H9 (cell line): ENCODE measurements at regions not wholly inside any gene's neighbourhood (a gene's known extent, or its start where the extent isn't known, plus 50 kb on each side); places are given as distances from the start of the nearest gene placed in this dataset.
"Not testable (repeated sequence)": the region's sequence is repeated elsewhere in the genome, so short reads cannot be mapped to it uniquely, and the experiment has no call there.

Experiments used
- DNase-seq: peaks from one replicate; pipeline ENCODE4 v3.0.0-alpha.2; 2017
- H2AFZ ChIP-seq: one replicate; pipeline ENCODE4 v1.6.1; 2013; ENCODE audit warnings: mild to moderate bottlenecking, low read length, control low read depth, moderate library complexity
- H2AK5ac ChIP-seq: 2 replicates; pipeline ENCODE4 v1.6.1; 2013; ENCODE audit warnings: low read length, control low read depth, mixed read lengths; ENCODE audit not compliant: insufficient read length
- H2BK120ac ChIP-seq: one replicate; pipeline ENCODE4 v1.6.1; 2013; ENCODE audit warnings: low read depth, mild to moderate bottlenecking, low read length, control low read depth, inconsistent platforms; ENCODE audit not compliant: poor library complexity, severe bottlenecking
- H2BK12ac ChIP-seq: 2 replicates; pipeline ENCODE4 v1.6.1; 2013; ENCODE audit warnings: low read length, control low read depth, mixed read lengths, low read depth; ENCODE audit not compliant: insufficient read length
- H2BK15ac ChIP-seq: 2 replicates; pipeline ENCODE4 v1.6.1; 2013; ENCODE audit warnings: low read depth, low read length, control low read depth
- H2BK20ac ChIP-seq: one replicate; pipeline ENCODE4 v1.6.1; 2013; ENCODE audit warnings: low read depth, mild to moderate bottlenecking, low read length, control low read depth, inconsistent platforms; ENCODE audit not compliant: poor library complexity, severe bottlenecking
- H2BK5ac ChIP-seq: 2 replicates; pipeline ENCODE4 v1.6.1; 2013; ENCODE audit warnings: low read length, control low read depth, mixed read lengths; ENCODE audit not compliant: insufficient read length
- H3K14ac ChIP-seq: 2 replicates; pipeline ENCODE4 v1.6.1; 2013; ENCODE audit warnings: low read length, control low read depth; ENCODE audit not compliant: insufficient read depth
- H3K18ac ChIP-seq: 2 replicates; pipeline ENCODE4 v1.6.1; 2013; ENCODE audit warnings: low read depth, mild to moderate bottlenecking, mixed read lengths, low read length, control low read depth; ENCODE audit not compliant: insufficient read length
- H3K23ac ChIP-seq: 2 replicates; pipeline ENCODE4 v1.6.1; 2013; ENCODE audit warnings: low read length, control low read depth, mixed read lengths, low read depth; ENCODE audit not compliant: insufficient read length
- H3K23me2 ChIP-seq: 2 replicates; pipeline ENCODE4 v1.6.1; 2013; ENCODE audit warnings: low read depth, mild to moderate bottlenecking, mixed read lengths, low read length, control low read depth; ENCODE audit not compliant: insufficient read length, poor library complexity, severe bottlenecking
- H3K27ac ChIP-seq: 2 replicates; pipeline ENCODE4 v1.5.1; 2013; ENCODE audit warnings: low read length, control low read depth, mixed read lengths, low read depth; ENCODE audit not compliant: insufficient read length
- H3K27me3 ChIP-seq: 2 replicates; pipeline ENCODE4 v1.6.1; 2013; ENCODE audit warnings: low read length, control low read depth, inconsistent platforms; ENCODE audit not compliant: insufficient read depth
- H3K4ac ChIP-seq: 2 replicates; pipeline ENCODE4 v1.6.1; 2013; ENCODE audit warnings: low read depth, mild to moderate bottlenecking, control low read depth, inconsistent platforms, low read length, moderate library complexity
- H3K4me1 ChIP-seq: 2 replicates; pipeline ENCODE4 v1.6.1; 2013; ENCODE audit warnings: low read length, control low read depth, inconsistent platforms; ENCODE audit not compliant: insufficient read depth
- H3K4me2 ChIP-seq: 2 replicates; pipeline ENCODE4 v1.6.1; 2013; ENCODE audit warnings: low read length, control low read depth, mixed read lengths; ENCODE audit not compliant: insufficient read length, insufficient read depth
- H3K56ac ChIP-seq: 2 replicates; pipeline ENCODE4 v1.6.1; 2013; ENCODE audit warnings: low read depth, mild to moderate bottlenecking, mixed read lengths, low read length, control low read depth; ENCODE audit not compliant: insufficient read length
- H3K79me1 ChIP-seq: 2 replicates; pipeline ENCODE4 v1.6.1; 2013; ENCODE audit warnings: low read depth, mild to moderate bottlenecking, moderate library complexity, low read length, control low read depth, inconsistent platforms; ENCODE audit not compliant: insufficient read depth, poor library complexity, severe bottlenecking
- H3K79me2 ChIP-seq: 2 replicates; pipeline ENCODE4 v1.6.1; 2013; ENCODE audit warnings: low read length, control low read depth, inconsistent platforms; ENCODE audit not compliant: insufficient read depth
- H3K9ac ChIP-seq: 2 replicates; pipeline ENCODE4 v1.6.1; 2013; ENCODE audit warnings: low read length, control low read depth, mixed read lengths; ENCODE audit not compliant: insufficient read length; ENCODE audit errors: extremely low read depth
- H3K9me3 ChIP-seq: one replicate; pipeline ENCODE4 v1.6.1; 2013; ENCODE audit warnings: low read depth, low read length, inconsistent platforms; ENCODE audit not compliant: control insufficient read depth
- H3T11ph ChIP-seq: one replicate; pipeline ENCODE4 v1.6.1; 2013; ENCODE audit warnings: mild to moderate bottlenecking, low read length, control low read depth, inconsistent platforms
- H4K20me1 ChIP-seq: one replicate; pipeline ENCODE4 v1.6.1; 2013; ENCODE audit not compliant: control insufficient read depth, insufficient read length, insufficient read depth
- H4K5ac ChIP-seq: 2 replicates; pipeline ENCODE4 v1.6.1; 2013; ENCODE audit warnings: low read depth, mild to moderate bottlenecking, mixed read lengths, low read length, control low read depth; ENCODE audit not compliant: insufficient read length
- H4K8ac ChIP-seq: replicated peaks from 2 replicates; pipeline ENCODE4 v1.6.1; 2013; ENCODE audit warnings: low read length, control low read depth, mixed read lengths, low read depth; ENCODE audit not compliant: insufficient read length
- H4K91ac ChIP-seq: 2 replicates; pipeline ENCODE4 v1.6.1; 2013; ENCODE audit warnings: low read depth, mild to moderate bottlenecking, moderate library complexity, mixed read lengths, low read length, control low read depth; ENCODE audit not compliant: insufficient read length
- H3K27ac Mint-ChIP-seq, 3 experiments: 2 replicates in 2 of 3; 3 replicates in 1 of 3; pipeline ENCODE4 v1.8.0; 2020 to 2021; ENCODE audit warnings: mixed read lengths in 3 of 3, mild to moderate bottlenecking in 1 of 3, moderate library complexity in 1 of 3
- H3K27me3 Mint-ChIP-seq: 2 replicates; pipeline ENCODE4 v1.8.0; 2021; ENCODE audit warnings: low read depth, mild to moderate bottlenecking, moderate library complexity, mixed read lengths
- H3K36me3 Mint-ChIP-seq, 3 experiments: 2 replicates in 2 of 3; 3 replicates in 1 of 3; pipeline ENCODE4 v1.8.0; 2020 to 2021; ENCODE audit warnings: low read depth in 3 of 3, mixed read lengths in 3 of 3; ENCODE audit not compliant: insufficient read depth in 1 of 3
- H3K4me1 Mint-ChIP-seq, 2 experiments: 2 replicates each; pipeline ENCODE4 v1.8.0; 2020; ENCODE audit warnings: mixed read lengths in 2 of 2
- H3K4me3 Mint-ChIP-seq, 2 experiments: 2 replicates in 1 of 2; 3 replicates in 1 of 2; pipeline ENCODE4 v1.8.0; 2020 to 2021; ENCODE audit warnings: mild to moderate bottlenecking in 2 of 2, mixed read lengths in 2 of 2, moderate library complexity in 1 of 2
- H3K9me3 Mint-ChIP-seq, 2 experiments: 2 replicates in 1 of 2; 3 replicates in 1 of 2; pipeline ENCODE4 v1.8.0; 2020; ENCODE audit warnings: mild to moderate bottlenecking in 2 of 2, mixed read lengths in 2 of 2, moderate library complexity in 1 of 2
- WGBS: extraction: QIAGEN DNeasy Blood & Tissue Kit; methylation state at CpG from one replicate; pipeline ENCODE4 v1.1.7; 2013; ENCODE audit warnings: missing lambda C conversion rate, low lambda C conversion rate, mixed read lengths; ENCODE audit not compliant: insufficient read length; ENCODE audit errors: extremely low coverage; 5-methylcytosine and 5-hydroxymethylcytosine counted together
- TF ChIP-seq, protein P1 (sequence below): fragments of 200-600 bp; sonication (generic); conservative IDR thresholded peaks from 3 replicates; pipeline ENCODE4 v1.8.0; 2021; ENCODE audit warnings: antibody characterized with exemption, mild to moderate bottlenecking

DNA sequence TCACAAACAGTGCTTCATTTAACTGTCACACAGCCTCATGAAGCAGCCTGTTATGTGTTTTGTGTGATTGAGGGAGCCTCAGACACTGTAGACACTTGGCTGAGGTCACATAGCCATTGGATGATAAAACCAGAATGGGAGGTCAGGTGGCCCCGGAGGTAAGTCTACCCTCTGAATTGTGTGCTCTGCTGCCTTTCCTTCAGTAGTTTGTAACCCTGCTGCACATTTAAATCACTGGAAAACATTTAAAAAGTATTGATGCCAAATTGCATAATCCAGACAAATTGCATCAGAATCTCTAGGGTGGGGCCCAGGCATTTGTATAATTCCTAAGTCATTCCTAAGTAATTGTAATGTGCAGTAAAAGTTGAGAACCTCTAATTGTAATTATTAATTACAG, 85.2 kb upstream of the ECI2 start:
- H3K4me1 Mint-ChIP-seq: peaks cover 20 to 25% of the 10 kb centered on the region in 2 experiments
- Histone ChIP-seq H2AK5ac (no peak overlapping the region), H2BK20ac (no peak overlapping the region), H4K20me1 (no peaks in the 10 kb centered on the region), H3K27ac (no peak overlapping the region), H3K18ac (no peak overlapping the region), H3K27me3 (no peaks in the 10 kb centered on the region), H3K4ac (no peak overlapping the region), H3K4me1 (no peaks in the 10 kb centered on the region; the same call in 1 of the 2 replicates), H2BK15ac (no peak overlapping the region), H3K14ac (no peak overlapping the region), H3K23ac (no peak overlapping the region), H3T11ph (no peak overlapping the region), H3K56ac (no peak overlapping the region), H3K79me2 (no peaks in the 10 kb centered on the region), H2BK120ac (no peak overlapping the region), H3K23me2 (no peaks in the 10 kb centered on the region), H2BK5ac (no peak overlapping the region), H2BK12ac (no peak overlapping the region), H4K5ac (no peak overlapping the region), H3K9ac (no peak overlapping the region), H3K79me1 (no peaks in the 10 kb centered on the region), H4K8ac (no peak overlapping the region), H2AFZ (no peak overlapping the region), H3K9me3 (no peaks in the 10 kb centered on the region), H3K4me2 (no peak overlapping the region), H4K91ac (no peak overlapping the region)
- peaks cover 18 to 35% of the 10 kb centered on the region in 2 experiments for H3K9me3 Mint-ChIP-seq
- WGBS: no CpG with 5 or more reads among the region's 1 CpG
- DNase-seq: no peak
- H3K27me3 Mint-ChIP-seq: peaks cover 3% of the 10 kb centered on the region; the same call in 1 of the 2 replicates
- no peak overlapping the region for H3K4me3 Mint-ChIP-seq
- H3K36me3 Mint-ChIP-seq: peaks cover 4 to 10% (median 7%) of the 10 kb centered on the region in 3 experiments
- TF ChIP-seq, protein P1, sequence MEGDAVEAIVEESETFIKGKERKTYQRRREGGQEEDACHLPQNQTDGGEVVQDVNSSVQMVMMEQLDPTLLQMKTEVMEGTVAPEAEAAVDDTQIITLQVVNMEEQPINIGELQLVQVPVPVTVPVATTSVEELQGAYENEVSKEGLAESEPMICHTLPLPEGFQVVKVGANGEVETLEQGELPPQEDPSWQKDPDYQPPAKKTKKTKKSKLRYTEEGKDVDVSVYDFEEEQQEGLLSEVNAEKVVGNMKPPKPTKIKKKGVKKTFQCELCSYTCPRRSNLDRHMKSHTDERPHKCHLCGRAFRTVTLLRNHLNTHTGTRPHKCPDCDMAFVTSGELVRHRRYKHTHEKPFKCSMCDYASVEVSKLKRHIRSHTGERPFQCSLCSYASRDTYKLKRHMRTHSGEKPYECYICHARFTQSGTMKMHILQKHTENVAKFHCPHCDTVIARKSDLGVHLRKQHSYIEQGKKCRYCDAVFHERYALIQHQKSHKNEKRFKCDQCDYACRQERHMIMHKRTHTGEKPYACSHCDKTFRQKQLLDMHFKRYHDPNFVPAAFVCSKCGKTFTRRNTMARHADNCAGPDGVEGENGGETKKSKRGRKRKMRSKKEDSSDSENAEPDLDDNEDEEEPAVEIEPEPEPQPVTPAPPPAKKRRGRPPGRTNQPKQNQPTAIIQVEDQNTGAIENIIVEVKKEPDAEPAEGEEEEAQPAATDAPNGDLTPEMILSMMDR: no peak
- H3K27ac Mint-ChIP-seq: no peak overlapping the region

DNA sequence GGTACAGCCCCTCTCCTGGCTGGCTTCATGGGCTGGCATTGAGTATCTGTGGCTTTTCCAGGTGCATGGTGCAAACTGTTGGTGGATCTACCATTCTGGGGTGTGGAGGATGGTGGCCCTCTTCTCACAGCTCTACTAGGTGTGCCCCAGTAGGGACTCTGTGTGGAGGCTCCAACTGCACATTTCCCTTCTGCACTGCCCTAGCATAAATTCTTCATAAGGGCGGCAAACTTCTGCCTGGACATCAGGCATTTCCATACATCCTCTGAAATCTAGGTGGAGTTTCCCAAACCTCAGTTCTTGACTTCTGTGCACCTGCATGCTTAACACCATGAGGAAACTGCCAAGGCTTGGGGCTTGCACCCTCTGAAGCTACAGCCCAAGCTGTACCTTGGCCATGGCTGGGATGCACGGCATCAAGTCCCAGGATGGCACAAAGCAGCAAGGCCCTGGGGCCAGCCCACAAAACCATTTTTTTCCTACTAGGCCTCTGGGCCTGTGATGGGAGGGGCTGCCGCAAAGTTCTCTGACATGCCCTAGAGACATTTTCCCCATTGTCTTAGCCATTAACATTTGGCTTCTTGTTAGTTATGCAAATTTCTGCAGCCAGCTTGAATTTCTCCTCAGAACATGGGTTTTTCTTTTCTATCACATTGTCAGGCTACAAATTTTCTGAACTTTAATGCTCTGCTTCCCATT, 83.4 kb upstream of the ECI2 start:
- not testable (repeated sequence) for H3K18ac ChIP-seq, H2AFZ ChIP-seq, H4K5ac ChIP-seq, H2BK12ac ChIP-seq, H2AK5ac ChIP-seq, H3K27ac ChIP-seq, H3K79me1 ChIP-seq, H2BK20ac ChIP-seq, H3K27ac Mint-ChIP-seq, H3K27me3 ChIP-seq, H3T11ph ChIP-seq, DNase-seq, H3K9me3 ChIP-seq, H3K9ac ChIP-seq, H3K4me2 ChIP-seq, H2BK15ac ChIP-seq, H3K27me3 Mint-ChIP-seq, H4K8ac ChIP-seq, H3K4ac ChIP-seq, H2BK5ac ChIP-seq, H3K23ac ChIP-seq, H3K56ac ChIP-seq, H3K79me2 ChIP-seq, H3K4me1 ChIP-seq, H2BK120ac ChIP-seq, H3K23me2 ChIP-seq, H4K20me1 ChIP-seq, H4K91ac ChIP-seq, H3K4me3 Mint-ChIP-seq, H3K14ac ChIP-seq
- Mint-ChIP-seq H3K4me1 (peaks cover 11 to 16% of the 10 kb centered on the region in 2 experiments), H3K36me3 (peaks cover 15 to 20% (median 18%) of the 10 kb centered on the region in 3 experiments), H3K9me3 (peaks cover 32 to 53% of the 10 kb centered on the region in 2 experiments)
- WGBS: no CpG with 5 or more reads among the region's 3 CpGs
